H1 (cell line): ENCODE measurements at regions not wholly inside any gene's neighbourhood (a gene's known extent, or its start where the extent isn't known, plus 50 kb on each side); places are given as distances from the start of the nearest gene placed in this dataset.

Experiments
- CTCF ChIA-PET: fragments of 300-600 bp; sonication (Branson Sonifier 250); formaldehyde crosslinking; loops from one replicate; lab custom pipeline; 2021; ENCODE audit not compliant: partially characterized antibody; lab: Charles Lee
- POLR2A ChIA-PET: fragments of 300-600 bp; sonication (Branson Sonifier 250); formaldehyde crosslinking; loops from one replicate; lab custom pipeline; 2021; ENCODE audit warnings: inconsistent platforms; ENCODE audit not compliant: partially characterized antibody; lab: Charles Lee
- DNase-seq, 2 experiments: peaks; one replicate each; pipeline versions ENCODE4 v3.0.0 to v3.0.0-alpha.2; 2010 to 2022; ENCODE audit warnings: low spot score in 2 of 2, low read depth in 1 of 2, mixed read lengths in 1 of 2
- FAIRE-seq: peaks from 2 replicates; lab custom pipeline; 2011; peaks lifted over from hg19 to GRCh38; lab: Jason Lieb, UNC
- H2AFZ ChIP-seq: 2 replicates; pipeline ENCODE4 v1.8.1; 2012; ENCODE audit warnings: low read length, inconsistent platforms
- H2AK5ac ChIP-seq: 2 replicates; pipeline ENCODE4 v1.6.1; 2013; ENCODE audit warnings: low read depth, low read length
- H2BK120ac ChIP-seq: replicated peaks from 2 replicates; pipeline ENCODE3; 2013; ENCODE audit warnings: low read depth, low read length, inconsistent platforms
- H2BK12ac ChIP-seq: 2 replicates; pipeline ENCODE4 v1.6.1; 2013; ENCODE audit warnings: low read depth, low read length
- H2BK15ac ChIP-seq: 2 replicates; pipeline ENCODE4 v1.6.1; 2013; ENCODE audit warnings: low read length
- H2BK20ac ChIP-seq: 2 replicates; pipeline ENCODE4 v1.6.1; 2013; ENCODE audit warnings: low read length
- H2BK5ac ChIP-seq: 2 replicates; pipeline ENCODE4 v1.6.1; 2013; ENCODE audit warnings: low read depth, low read length
- H3K14ac ChIP-seq: 2 replicates; pipeline ENCODE4 v1.6.1; 2013; ENCODE audit warnings: inconsistent platforms; ENCODE audit not compliant: insufficient read length
- H3K18ac ChIP-seq: 2 replicates; pipeline ENCODE4 v1.6.1; 2013; ENCODE audit warnings: low read length; ENCODE audit errors: extremely low read depth
- H3K23ac ChIP-seq: 2 replicates; pipeline ENCODE4 v1.6.1; 2013; ENCODE audit warnings: inconsistent platforms; ENCODE audit not compliant: insufficient read length
- H3K23me2 ChIP-seq: 2 replicates; pipeline ENCODE4 v1.6.1; 2013; ENCODE audit warnings: low read depth, low read length
- H3K27ac ChIP-seq: 2 replicates; pipeline ENCODE4 v1.6.1; 2011; ENCODE audit warnings: low read depth, low read length, inconsistent platforms
- H3K27me3 ChIP-seq, 4 experiments: replicated peaks in 1 of 4; 1 replicate in 1 of 4; 2 replicates in 3 of 4; pipeline versions ENCODE4 v1.6.1 to v1.8.1; 2011 to 2013; ENCODE audit warnings: low read length in 3 of 4, mild to moderate bottlenecking in 3 of 4, inconsistent platforms in 2 of 4, mixed read lengths in 2 of 4, moderate library complexity in 1 of 4; ENCODE audit not compliant: control insufficient read depth in 3 of 4, insufficient read depth in 3 of 4; ENCODE audit errors: extremely low read depth in 1 of 4
- H3K36me3 ChIP-seq, 4 experiments: 2 replicates each; pipeline versions ENCODE4 v1.6.1 to v1.8.1; 2011 to 2013; ENCODE audit warnings: mild to moderate bottlenecking in 4 of 4, low read length in 3 of 4, moderate library complexity in 2 of 4, control low read depth in 1 of 4, inconsistent platforms in 1 of 4; ENCODE audit not compliant: insufficient read depth in 4 of 4, control insufficient read depth in 2 of 4
- H3K4ac ChIP-seq: replicated peaks from 2 replicates; pipeline ENCODE3; 2013; ENCODE audit warnings: low read length, low read depth, mixed read lengths, inconsistent platforms; ENCODE audit not compliant: insufficient read length
- H3K4me1 ChIP-seq, 4 experiments: replicated peaks in 1 of 4; 1 replicate in 1 of 4; 2 replicates in 3 of 4; pipeline versions ENCODE4 v1.6.1 to v1.8.1; 2011 to 2013; ENCODE audit warnings: low read length in 3 of 4, inconsistent platforms in 2 of 4, mixed read lengths in 1 of 4; ENCODE audit not compliant: insufficient read depth in 4 of 4, control insufficient read depth in 3 of 4
- H3K4me2 ChIP-seq, 2 experiments: 2 replicates each; pipeline versions ENCODE4 v1.6.1 to v1.8.1; 2011 to 2013; ENCODE audit warnings: low read depth in 2 of 2, low read length in 2 of 2, control low read depth in 1 of 2, inconsistent platforms in 1 of 2, mild to moderate bottlenecking in 1 of 2; ENCODE audit not compliant: insufficient read depth in 1 of 2
- H3K4me3 ChIP-seq, 4 experiments: fragments of 200-600, 300-600 bp in 1 of 4; sonication (generic), shearing (Covaris generic), sonication (Bioruptor Twin) in 1 of 4; 2 replicates each; pipeline versions ENCODE4 v1.5.1 to v1.8.1; 2011 to 2016; ENCODE audit warnings: low read length in 4 of 4, low read depth in 3 of 4, control low read depth in 2 of 4, inconsistent platforms in 2 of 4, mild to moderate bottlenecking in 2 of 4, mixed read lengths in 1 of 4, moderate library complexity in 1 of 4; ENCODE audit not compliant: insufficient read depth in 2 of 4; ENCODE audit errors: extremely low read depth in 1 of 4
- H3K56ac ChIP-seq: replicated peaks from 2 replicates; pipeline ENCODE3; 2013; ENCODE audit warnings: low read depth, mild to moderate bottlenecking, mixed read lengths, low read length, inconsistent platforms; ENCODE audit not compliant: insufficient read length
- H3K79me1 ChIP-seq: 2 replicates; pipeline ENCODE4 v1.6.1; 2013; ENCODE audit warnings: low read depth, low read length, control low read depth
- H3K79me2 ChIP-seq, 2 experiments: 2 replicates each; pipeline versions ENCODE4 v1.6.1 to v1.8.1; 2012 to 2013; ENCODE audit warnings: low read length in 2 of 2, mild to moderate bottlenecking in 2 of 2, inconsistent platforms in 1 of 2; ENCODE audit not compliant: insufficient read depth in 2 of 2, control insufficient read depth in 1 of 2
- H3K9ac ChIP-seq, 4 experiments: replicated peaks in 1 of 4; 1 replicate in 1 of 4; 2 replicates in 3 of 4; pipeline versions ENCODE4 v1.6.1 to v1.8.1; 2011 to 2013; ENCODE audit warnings: low read depth in 3 of 4, low read length in 3 of 4, control low read depth in 2 of 4, mild to moderate bottlenecking in 2 of 4, moderate library complexity in 2 of 4, inconsistent platforms in 1 of 4; ENCODE audit errors: extremely low read depth in 1 of 4
- H3K9me3 ChIP-seq, 2 experiments: 2 replicates each; pipeline versions ENCODE4 v1.6.1 to v1.8.1; 2012 to 2013; ENCODE audit warnings: mild to moderate bottlenecking in 2 of 2, moderate library complexity in 2 of 2, control low read depth in 1 of 2, inconsistent platforms in 1 of 2, low read depth in 1 of 2, low read length in 1 of 2, mixed read lengths in 1 of 2; ENCODE audit not compliant: insufficient read depth in 2 of 2
- H4K20me1 ChIP-seq, 2 experiments: replicated peaks in 1 of 2; 2 replicates each; pipeline versions ENCODE3 to v1.8.1; 2011 to 2013; ENCODE audit warnings: inconsistent platforms in 2 of 2, low read length in 2 of 2, mild to moderate bottlenecking in 1 of 2; ENCODE audit not compliant: insufficient read depth in 2 of 2, control insufficient read depth in 1 of 2
- H4K5ac ChIP-seq: 2 replicates; pipeline ENCODE4 v1.6.1; 2013; ENCODE audit warnings: low read length, low read depth, mixed read lengths, inconsistent platforms; ENCODE audit not compliant: insufficient read length
- H4K8ac ChIP-seq: 2 replicates; pipeline ENCODE4 v1.8.0; 2013; ENCODE audit warnings: mild to moderate bottlenecking, moderate library complexity, low read length, inconsistent platforms; ENCODE audit not compliant: insufficient read depth; ENCODE audit errors: extremely low read depth
- H4K91ac ChIP-seq: replicated peaks from 2 replicates; pipeline ENCODE3; 2013; ENCODE audit warnings: low read length, mixed read lengths, inconsistent platforms; ENCODE audit not compliant: insufficient read length
- ASH2L ChIP-seq: fragments of 200-600, 300-600 bp; sonication (generic); IDR thresholded peaks from one replicate; pipeline ENCODE4 v1.7.1; 2017; ENCODE audit warnings: low read length
- BACH1 ChIP-seq: IDR thresholded peaks from 2 replicates; pipeline ENCODE4 v1.6.1; 2012; ENCODE audit warnings: low read length, improper control_type of control experiment
- CEBPB ChIP-seq: IDR thresholded peaks from 2 replicates; pipeline ENCODE4 v1.6.1; 2012; ENCODE audit warnings: low read depth, low read length
- CHD1 ChIP-seq: IDR thresholded peaks from 2 replicates; pipeline ENCODE4 v1.6.1; 2012; ENCODE audit warnings: low read depth, low read length, improper control_type of control experiment
- FOSL1 ChIP-seq: IDR thresholded peaks from 2 replicates; pipeline ENCODE4 v1.6.1; 2011; ENCODE audit warnings: mild to moderate bottlenecking, low read depth, low read length, moderate library complexity; ENCODE audit not compliant: insufficient read depth
- JUND ChIP-seq: IDR thresholded peaks from 2 replicates; pipeline ENCODE4 v1.6.1; 2011; ENCODE audit warnings: mild to moderate bottlenecking, improper control_type of control experiment, low read length
- KDM5A ChIP-seq: fragments of 200-600 bp; IDR thresholded peaks from 2 replicates; pipeline ENCODE4 v1.7.1; 2012; ENCODE audit warnings: mild to moderate bottlenecking, low read length, inconsistent platforms, mixed read lengths
- MAFK ChIP-seq: IDR thresholded peaks from 2 replicates; pipeline ENCODE4 v1.6.1; 2012; ENCODE audit warnings: low read depth, mild to moderate bottlenecking, improper control_type of control experiment, low read length
- POLR2AphosphoS5 ChIP-seq: IDR thresholded peaks from 2 replicates; pipeline ENCODE4 v1.6.1; 2011; ENCODE audit warnings: low read depth, low read length
- POU5F1 ChIP-seq: IDR thresholded peaks from 2 replicates; pipeline ENCODE4 v1.6.1; 2011; ENCODE audit warnings: low read depth, mild to moderate bottlenecking, low read length, moderate library complexity
- SIX5 ChIP-seq: IDR thresholded peaks from 2 replicates; pipeline ENCODE4 v1.6.1; 2011; ENCODE audit warnings: mild to moderate bottlenecking, low read depth, low read length
- SP1 ChIP-seq: IDR thresholded peaks from 2 replicates; pipeline ENCODE4 v1.6.1; 2011; ENCODE audit warnings: low read depth, low read length
- SP2 ChIP-seq: IDR thresholded peaks from 2 replicates; pipeline ENCODE4 v1.6.1; 2012; ENCODE audit warnings: mild to moderate bottlenecking, low read length, inconsistent platforms
- TBP ChIP-seq: IDR thresholded peaks from 2 replicates; pipeline ENCODE4 v1.6.1; 2011; ENCODE audit warnings: low read depth, low read length, improper control_type of control experiment
- TEAD4 ChIP-seq: IDR thresholded peaks from 2 replicates; pipeline ENCODE4 v1.6.1; 2012; ENCODE audit warnings: low read depth, low read length, inconsistent platforms, mixed read lengths
- WGBS, 2 experiments: shearing (Covaris generic) in 1 of 2; methylation state at CpG; one replicate each; pipeline versions ENCODE4 v1.1.6 to v1.1.7; 2013 to 2015; ENCODE audit warnings: low lambda C conversion rate in 2 of 2, mixed read lengths in 2 of 2, inconsistent platforms in 1 of 2, low coverage in 1 of 2, missing lambda C conversion rate in 1 of 2; ENCODE audit not compliant: insufficient replicate concordance in 2 of 2, insufficient coverage in 1 of 2, insufficient read length in 1 of 2; ENCODE audit errors: extremely low coverage in 1 of 2, missing lambda C conversion rate in 1 of 2; 5-methylcytosine and 5-hydroxymethylcytosine counted together
- TF ChIP-seq, protein P1 (sequence below): IDR thresholded peaks from 2 replicates; pipeline ENCODE4 v1.6.1; 2012; ENCODE audit warnings: inconsistent platforms

DNA sequence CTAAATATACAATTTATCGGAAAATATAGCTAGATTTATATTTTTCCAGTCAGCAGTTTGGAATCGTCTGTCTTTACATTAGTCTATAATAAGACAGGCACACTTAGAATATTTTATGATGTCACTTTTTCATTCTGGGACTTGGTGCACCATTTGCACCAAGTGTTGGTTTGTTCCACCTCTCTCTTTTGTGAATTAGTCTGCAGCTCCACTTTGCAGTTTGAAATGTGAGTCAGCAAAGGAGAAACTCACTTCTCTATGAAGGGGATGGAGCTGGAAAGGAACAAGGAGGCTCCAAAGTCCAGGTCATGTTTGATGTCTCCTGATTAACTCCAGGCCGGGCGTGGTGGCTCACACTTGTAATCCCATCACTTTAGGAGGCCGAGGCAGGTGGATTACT lies 63.8 kb upstream of the RTN4 start:
- Histone ChIP-seq H3K14ac (no peak overlapping the region), H3K56ac (no peak overlapping the region), H3K27me3 (no peaks in the 10 kb centered on the region), H3K4ac (no peak overlapping the region), H3K9me3 (no peaks in the 10 kb centered on the region), H3K79me1 (no peaks in the 10 kb centered on the region), H3K9ac (no peak overlapping the region), H4K8ac (no peak overlapping the region), H3K18ac (no peak overlapping the region), H3K4me1 (peaks cover 1 to 6% (median 4%) of the 10 kb centered on the region in 4 experiments; a peak in 6 of 7 replicates), H3K27ac (no peak overlapping the region), H2AK5ac (no peak overlapping the region), H3K23ac (no peak overlapping the region), H2BK12ac (no peak overlapping the region), H3K4me2 (no peak overlapping the region), H3K79me2 (no peaks in the 10 kb centered on the region), H2BK120ac (no peak overlapping the region), H4K20me1 (no peaks in the 10 kb centered on the region), H2BK5ac (no peak overlapping the region), H3K4me3 (no peak overlapping the region), H3K36me3 (no peaks in the 10 kb centered on the region), H2BK20ac (no peak overlapping the region), H3K23me2 (no peaks in the 10 kb centered on the region), H4K91ac (no peak overlapping the region), H2AFZ (no peak overlapping the region), H4K5ac (no peak overlapping the region), H2BK15ac (no peak overlapping the region)
- TF ChIP-seq POLR2AphosphoS5, result no peak
- no peak for TF ChIP-seq CHD1
- TF ChIP-seq TEAD4, result no peak
- TF ChIP-seq TBP, result no peak
- TF ChIP-seq SP1, result no peak
- TF ChIP-seq MAFK, result no peak
- TF ChIP-seq KDM5A, result no peak
- TF ChIP-seq SIX5, result no peak
- no peak for TF ChIP-seq BACH1
- no peak for TF ChIP-seq SP2
- no peak for TF ChIP-seq ASH2L
- TF ChIP-seq JUND, result no peak
- no peak for TF ChIP-seq FOSL1
- no peak for TF ChIP-seq CEBPB
- TF ChIP-seq, protein P1, sequence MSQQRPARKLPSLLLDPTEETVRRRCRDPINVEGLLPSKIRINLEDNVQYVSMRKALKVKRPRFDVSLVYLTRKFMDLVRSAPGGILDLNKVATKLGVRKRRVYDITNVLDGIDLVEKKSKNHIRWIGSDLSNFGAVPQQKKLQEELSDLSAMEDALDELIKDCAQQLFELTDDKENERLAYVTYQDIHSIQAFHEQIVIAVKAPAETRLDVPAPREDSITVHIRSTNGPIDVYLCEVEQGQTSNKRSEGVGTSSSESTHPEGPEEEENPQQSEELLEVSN, result no peak
- no peak for TF ChIP-seq POU5F1
- 89% methylated on average over 5 of the region's 5 CpGs; no CpG with 5 or more reads in 1 of the 2 experiments for WGBS, 2 experiments
- ChIA-PET POLR2A (no interaction called here), CTCF (interaction anchor here (0.6 to 1.5 kb wide), 6 partner anchors 34 to 100 kb away, joined by 3 to 4 read pairs (median 4); no protein-coding TSS in a partner anchor)
- FAIRE-seq (no peak), DNase-seq (no peak)
